ENCODE measurements at regions not wholly inside any gene's neighbourhood (a gene's known extent, or its start where the extent isn't known, plus 50 kb on each side); places are given as distances from the start of the nearest gene placed in this dataset.

- H3K36me3 ChIP-seq (ENCODE audit: control insufficient read depth, insufficient read depth, low read length): no peaks in the 10 kb centered on the region
- no peak overlapping the region for H3K27ac ChIP-seq
- TF ChIP-seq CTCF (IDR thresholded peaks at IDR 0.05): no peak
- no peak overlapping the region for H3K4me2 ChIP-seq (ENCODE audit: low read length)
- no peaks in the 10 kb centered on the region for H3K79me2 ChIP-seq
- no peak overlapping the region for H3K9ac ChIP-seq
- no peaks in the 10 kb centered on the region for H3K9me3 ChIP-seq (ENCODE audit: control insufficient read depth, low read length)
- H2AFZ ChIP-seq: no peak overlapping the region
- H3K4me3 ChIP-seq (ENCODE audit: low read depth, low read length): no peak overlapping the region
- no peaks in the 10 kb centered on the region for H3K27me3 ChIP-seq (ENCODE audit: control insufficient read depth, insufficient read depth, low read length)
- H3K4me1 ChIP-seq: no peaks in the 10 kb centered on the region
Measured at GRCh38 chr2:15829091-15829801, 111.1 kb upstream of the MYCN start.

- no peaks in the 10 kb centered on the region for H3K9me3 ChIP-seq (ENCODE audit: control insufficient read depth, low read length)
- no peak for TF ChIP-seq CTCF (IDR thresholded peaks at IDR 0.05)
- H3K9ac ChIP-seq: no peak overlapping the region
- no peak overlapping the region for H3K4me2 ChIP-seq (ENCODE audit: low read length)
- H3K36me3 ChIP-seq (ENCODE audit: control insufficient read depth, insufficient read depth, low read length): no peaks in the 10 kb centered on the region
- no peak overlapping the region for H2AFZ ChIP-seq
- no peaks in the 10 kb centered on the region for H3K79me2 ChIP-seq
- H3K27ac ChIP-seq: no peak overlapping the region
- H3K27me3 ChIP-seq (ENCODE audit: control insufficient read depth, insufficient read depth, low read length): no peaks in the 10 kb centered on the region
- no peak overlapping the region for H3K4me3 ChIP-seq (ENCODE audit: low read depth, low read length)
- H3K4me1 ChIP-seq: no peaks in the 10 kb centered on the region
Measured at GRCh38 chr2:15829985-15830384, 110.4 kb upstream of the MYCN start.

- no peaks in the 10 kb centered on the region for H3K79me2 ChIP-seq
- no peak overlapping the region for H3K9ac ChIP-seq
- no peaks in the 10 kb centered on the region for H3K4me1 ChIP-seq
- no peaks in the 10 kb centered on the region for H3K9me3 ChIP-seq (ENCODE audit: control insufficient read depth, low read length)
- H2AFZ ChIP-seq: no peak overlapping the region
- H3K27ac ChIP-seq: no peak overlapping the region
- TF ChIP-seq CTCF (IDR thresholded peaks at IDR 0.05): no peak
- no peak overlapping the region for H3K4me2 ChIP-seq (ENCODE audit: low read length)
- no peak overlapping the region for H3K4me3 ChIP-seq (ENCODE audit: low read depth, low read length)
- no peaks in the 10 kb centered on the region for H3K27me3 ChIP-seq (ENCODE audit: control insufficient read depth, insufficient read depth, low read length)
- H3K36me3 ChIP-seq (ENCODE audit: control insufficient read depth, insufficient read depth, low read length): no peaks in the 10 kb centered on the region
Measured at GRCh38 chr2:15830937-15831549, 109.3 kb upstream of the MYCN start.

GRCh38 chr2:15832030-15832709, 108.2 kb upstream of the MYCN start:
- H3K79me2 ChIP-seq: no peaks in the 10 kb centered on the region
- H3K27ac ChIP-seq: no peak overlapping the region
- TF ChIP-seq CTCF (IDR thresholded peaks at IDR 0.05): no peak
- H3K36me3 ChIP-seq (ENCODE audit: control insufficient read depth, insufficient read depth, low read length): no peaks in the 10 kb centered on the region
- H2AFZ ChIP-seq: no peak overlapping the region
- H3K27me3 ChIP-seq (ENCODE audit: control insufficient read depth, insufficient read depth, low read length): no peaks in the 10 kb centered on the region
- no peak overlapping the region for H3K4me2 ChIP-seq (ENCODE audit: low read length)
- no peak overlapping the region for H3K9ac ChIP-seq
- H3K9me3 ChIP-seq (ENCODE audit: control insufficient read depth, low read length): no peaks in the 10 kb centered on the region
- no peak overlapping the region for H3K4me3 ChIP-seq (ENCODE audit: low read depth, low read length)
- H3K4me1 ChIP-seq: no peaks in the 10 kb centered on the region
